Gastrocnemius medialis (tissue), 4 donors: ENCODE measurements at regions not wholly inside any gene's neighbourhood (a gene's known extent, or its start where the extent isn't known, plus 50 kb on each side); places are given as distances from the start of the nearest gene placed in this dataset.

Source experiments
- ATAC-seq, 2 donors: fragments of 150-250 bp; one replicate each; pipeline ENCODE4 v1.9.1; 2016
- DNase-seq, 2 donors: peaks; one replicate each; pipeline ENCODE4 v3.0.0-alpha.2; 2019
- H3K27ac ChIP-seq, 4 donors: fragments of 200-600 bp; sonication (generic); 1 replicate in 1 of 4; 2 replicates in 3 of 4; pipeline ENCODE4 v1.5.1; 2016 to 2018; ENCODE audit warnings: mild to moderate bottlenecking in 2 of 4, moderate library complexity in 1 of 4
- H3K27me3 ChIP-seq, 3 donors: fragments of 200-600 bp; sonication (generic) in 2 of 3; 1 replicate in 1 of 3; 2 replicates in 2 of 3; pipeline versions ENCODE4 v1.5.1 to v1.6.0; 2016 to 2019; ENCODE audit warnings: mild to moderate bottlenecking in 1 of 3, moderate library complexity in 1 of 3
- H3K36me3 ChIP-seq, 2 donors: fragments of 200-600 bp; sonication (generic) in 1 of 2; one replicate each; pipeline ENCODE4 v1.5.1; 2017 to 2018
- H3K4me1 ChIP-seq, 2 donors: fragments of 200-600 bp; sonication (generic) in 1 of 2; one replicate each; pipeline ENCODE4 v1.5.1; 2016 to 2017; ENCODE audit warnings: mild to moderate bottlenecking in 2 of 2
- H3K4me3 ChIP-seq, 4 donors: fragments of 200-600 bp; sonication (generic) in 3 of 4; 1 replicate in 1 of 4; 2 replicates in 3 of 4; pipeline ENCODE4 v1.5.1; 2016 to 2019; ENCODE audit warnings: mild to moderate bottlenecking in 2 of 4
- H3K9me3 ChIP-seq, 3 donors: fragments of 200-600 bp; sonication (generic) in 2 of 3; 1 replicate in 1 of 3; 2 replicates in 2 of 3; pipeline ENCODE4 v1.5.1; 2016 to 2019
- POLR2A ChIP-seq, 2 donors: fragments of 450-650 bp; IDR thresholded peaks; one replicate each; pipeline ENCODE4 v1.6.1; 2017; ENCODE audit warnings: antibody characterized with exemption in 2 of 2, mild to moderate bottlenecking in 2 of 2, moderate library complexity in 2 of 2
- in situ Hi-C, 4 donors: fragments of 200-750 bp; cut with MboI; loops; one replicate each; pipeline versions ENCODE4 v1.15.0 to v1.8.0; 2017; ENCODE audit warnings: low sequenced_read_pairs in 4 of 4
- intact Hi-C: fragments of 100-400 bp; cut with DNase I; formaldehyde crosslinking; loops from one replicate; pipeline ENCODE4 v1.15.1; 2023; ENCODE audit warnings: low total_unique reads
- TF ChIP-seq, protein P1 (sequence below), 5 experiments: fragments of 450-650 bp in 3 of 5; fragments of 200-600 bp in 2 of 5; sonication (generic) in 2 of 5; IDR thresholded peaks in 4 of 5; conservative IDR thresholded peaks in 1 of 5; 1 replicate in 4 of 5; 2 replicates in 1 of 5; pipeline ENCODE4 v1.5.1; 2016 to 2019; ENCODE audit warnings: antibody characterized with exemption in 5 of 5, mild to moderate bottlenecking in 3 of 5, moderate library complexity in 3 of 5

DNA sequence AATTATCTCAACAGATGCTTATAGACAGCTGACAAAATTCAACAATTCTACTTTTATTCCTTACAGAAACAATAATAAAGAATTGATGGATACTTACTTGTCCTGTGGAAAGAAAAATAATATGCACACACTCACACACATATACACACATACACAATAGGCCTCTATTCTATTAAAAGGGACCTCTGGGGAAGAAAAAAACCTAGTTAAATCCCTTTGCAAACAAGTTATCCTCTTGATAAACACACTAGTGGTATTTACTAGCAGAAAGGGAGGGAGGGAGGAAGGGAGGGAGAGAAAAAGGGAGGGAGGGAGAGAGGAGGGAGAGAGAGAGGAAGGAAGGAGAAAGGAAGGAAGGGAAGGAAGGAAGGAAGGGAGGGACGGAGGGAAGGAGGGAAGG lies 486.4 kb downstream of the HINT1 start:
- no peaks in the 10 kb centered on the region for H3K9me3 ChIP-seq
- intact Hi-C loops (no loop called here), in situ Hi-C loops (no loop called here)
- H3K27ac ChIP-seq, result no peak overlapping the region
- no peak overlapping the region for H3K4me3 ChIP-seq
- TF ChIP-seq, protein P1, sequence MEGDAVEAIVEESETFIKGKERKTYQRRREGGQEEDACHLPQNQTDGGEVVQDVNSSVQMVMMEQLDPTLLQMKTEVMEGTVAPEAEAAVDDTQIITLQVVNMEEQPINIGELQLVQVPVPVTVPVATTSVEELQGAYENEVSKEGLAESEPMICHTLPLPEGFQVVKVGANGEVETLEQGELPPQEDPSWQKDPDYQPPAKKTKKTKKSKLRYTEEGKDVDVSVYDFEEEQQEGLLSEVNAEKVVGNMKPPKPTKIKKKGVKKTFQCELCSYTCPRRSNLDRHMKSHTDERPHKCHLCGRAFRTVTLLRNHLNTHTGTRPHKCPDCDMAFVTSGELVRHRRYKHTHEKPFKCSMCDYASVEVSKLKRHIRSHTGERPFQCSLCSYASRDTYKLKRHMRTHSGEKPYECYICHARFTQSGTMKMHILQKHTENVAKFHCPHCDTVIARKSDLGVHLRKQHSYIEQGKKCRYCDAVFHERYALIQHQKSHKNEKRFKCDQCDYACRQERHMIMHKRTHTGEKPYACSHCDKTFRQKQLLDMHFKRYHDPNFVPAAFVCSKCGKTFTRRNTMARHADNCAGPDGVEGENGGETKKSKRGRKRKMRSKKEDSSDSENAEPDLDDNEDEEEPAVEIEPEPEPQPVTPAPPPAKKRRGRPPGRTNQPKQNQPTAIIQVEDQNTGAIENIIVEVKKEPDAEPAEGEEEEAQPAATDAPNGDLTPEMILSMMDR (IDR thresholded peaks at IDR 0.05 in 4 of 5, conservative IDR thresholded peaks at IDR 0.05 in 1 of 5), result no peak
- TF ChIP-seq POLR2A (IDR thresholded peaks at IDR 0.05), result no peak
- no peaks in the 10 kb centered on the region for H3K36me3 ChIP-seq
- H3K4me1 ChIP-seq, result no peaks in the 10 kb centered on the region
- ATAC-seq (no peak), DNase-seq (no peak)
- H3K27me3 ChIP-seq, result no peaks in the 10 kb centered on the region

DNA sequence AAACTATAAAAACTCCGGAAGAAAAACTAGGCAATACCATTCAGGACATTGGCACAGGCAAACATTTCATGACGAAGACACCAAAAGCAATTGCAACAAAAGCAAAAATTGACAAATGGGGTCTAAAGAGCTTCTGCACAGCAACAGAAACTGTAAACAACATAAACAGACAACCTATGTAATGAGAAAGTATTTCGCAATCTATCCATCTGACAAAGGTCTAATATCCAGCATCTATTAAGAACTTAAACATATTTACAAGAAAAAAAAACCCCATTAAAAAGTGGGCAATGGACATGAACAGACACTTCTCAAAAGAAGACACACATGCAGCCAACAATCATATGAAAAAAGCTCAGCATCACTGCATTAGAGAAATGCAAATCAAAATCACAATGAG lies 498.6 kb downstream of the HINT1 start:
- intact Hi-C loops, result no loop called here
- no peaks in the 10 kb centered on the region for H3K27me3 ChIP-seq
- no peaks in the 10 kb centered on the region for H3K36me3 ChIP-seq
- no peaks in the 10 kb centered on the region for H3K4me1 ChIP-seq
- H3K4me3 ChIP-seq, result no peak overlapping the region
- ATAC-seq, result no peak
- TF ChIP-seq POLR2A (IDR thresholded peaks at IDR 0.05), result no peak
- TF ChIP-seq, protein P1 (IDR thresholded peaks at IDR 0.05 in 4 of 5, conservative IDR thresholded peaks at IDR 0.05 in 1 of 5), result no peak
- in situ Hi-C loops, result no loop called here
- H3K9me3 ChIP-seq, result no peaks in the 10 kb centered on the region
- DNase-seq, result no peak
- no peak overlapping the region for H3K27ac ChIP-seq

DNA sequence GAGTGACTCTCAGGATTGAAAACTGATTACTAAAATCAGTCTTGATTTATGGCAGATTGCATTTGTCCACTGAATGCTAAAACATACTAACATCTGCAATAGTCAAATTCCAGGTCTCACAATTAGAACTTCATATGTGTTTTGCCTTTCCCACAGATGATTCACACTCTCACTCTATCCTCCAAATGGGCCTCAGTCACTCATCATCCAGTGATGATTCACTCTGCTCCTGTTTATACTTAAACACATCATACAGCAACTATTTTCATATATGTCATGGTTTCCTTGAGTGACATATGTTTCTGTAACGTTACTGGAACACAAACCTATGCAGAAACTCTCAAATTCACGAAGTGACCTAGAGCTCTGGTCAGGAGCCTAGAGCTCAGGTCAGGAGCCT lies 512.9 kb downstream of the HINT1 start:
- no peaks in the 10 kb centered on the region for H3K4me1 ChIP-seq
- no peak overlapping the region for H3K27ac ChIP-seq
- DNase-seq, result no peak
- H3K27me3 ChIP-seq, result no peaks in the 10 kb centered on the region
- no peak overlapping the region for H3K4me3 ChIP-seq
- H3K36me3 ChIP-seq, result no peaks in the 10 kb centered on the region
- intact Hi-C loops (no loop called here), in situ Hi-C loops (no loop called here)
- no peak for ATAC-seq
- no peaks in the 10 kb centered on the region for H3K9me3 ChIP-seq
- TF ChIP-seq, protein P1 (IDR thresholded peaks at IDR 0.05 in 4 of 5, conservative IDR thresholded peaks at IDR 0.05 in 1 of 5), result no peak
- TF ChIP-seq POLR2A (IDR thresholded peaks at IDR 0.05), result no peak

DNA sequence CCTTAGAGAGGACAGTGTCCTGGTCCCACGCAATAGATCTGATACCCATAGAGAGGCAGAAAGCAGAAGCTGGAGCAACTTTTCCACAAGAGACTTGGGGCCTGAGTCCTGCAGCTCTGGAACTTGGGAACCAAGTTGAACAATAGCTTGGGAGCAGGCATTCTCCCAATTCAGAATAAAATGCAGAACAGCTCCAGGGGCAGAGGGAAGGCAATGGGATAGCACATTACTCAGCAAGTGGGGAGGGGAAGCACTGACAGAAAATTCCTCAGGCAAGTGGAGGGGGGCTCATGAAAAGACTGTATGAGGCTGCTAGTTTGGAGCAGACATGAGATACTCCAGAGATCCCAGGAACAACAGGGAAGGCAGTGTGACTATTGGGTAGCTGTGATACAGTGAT lies 513.6 kb downstream of the HINT1 start:
- no peak for TF ChIP-seq POLR2A (IDR thresholded peaks at IDR 0.05)
- TF ChIP-seq, protein P1 (IDR thresholded peaks at IDR 0.05 in 4 of 5, conservative IDR thresholded peaks at IDR 0.05 in 1 of 5), result no peak
- in situ Hi-C loops, result no loop called here
- ATAC-seq, result no peak

DNA sequence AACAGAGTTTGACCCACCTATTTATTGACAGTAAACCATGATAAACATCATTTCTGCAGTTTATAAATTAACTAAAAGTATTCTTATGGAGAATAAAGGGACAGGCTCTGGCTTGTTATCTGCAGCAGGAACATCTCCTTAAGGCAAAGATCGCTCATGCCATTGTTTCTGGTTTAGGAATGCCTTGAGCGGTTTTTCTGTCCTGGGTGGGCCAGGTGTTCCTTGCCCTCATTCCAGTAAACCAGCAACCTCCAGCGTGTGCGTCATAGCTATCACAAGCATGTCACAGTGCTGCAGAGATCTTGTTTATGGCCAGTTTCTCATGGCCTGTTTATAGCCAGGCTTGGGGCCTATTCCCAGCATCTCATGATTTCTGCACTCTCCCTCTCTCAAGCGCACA lies 521.7 kb downstream of the HINT1 start:
- Histone ChIP-seq H3K36me3 (no peaks in the 10 kb centered on the region), H3K4me3 (no peak overlapping the region), H3K4me1 (no peaks in the 10 kb centered on the region), H3K27me3 (no peaks in the 10 kb centered on the region), H3K27ac (no peak overlapping the region), H3K9me3 (no peaks in the 10 kb centered on the region)
- TF ChIP-seq POLR2A (IDR thresholded peaks at IDR 0.05), result no peak
- TF ChIP-seq, protein P1 (IDR thresholded peaks at IDR 0.05 in 4 of 5, conservative IDR thresholded peaks at IDR 0.05 in 1 of 5), result no peak
- DNase-seq (no peak), ATAC-seq (no peak)
- in situ Hi-C loops, result no loop called here
- intact Hi-C loops, result no loop called here

More for the DNA sequence above, 513.6 kb downstream of the HINT1 start:
- H3K9me3 ChIP-seq, result no peaks in the 10 kb centered on the region
- H3K4me1 ChIP-seq, result no peaks in the 10 kb centered on the region
- H3K27ac ChIP-seq, result no peak overlapping the region
- H3K36me3 ChIP-seq, result no peaks in the 10 kb centered on the region
- H3K27me3 ChIP-seq, result no peaks in the 10 kb centered on the region
- H3K4me3 ChIP-seq, result no peak overlapping the region
- no peak for DNase-seq
- intact Hi-C loops, result no loop called here
